Keratinocyte (primary cell): ENCODE measurements at regions not wholly inside any gene's neighbourhood (a gene's known extent, or its start where the extent isn't known, plus 50 kb on each side); places are given as distances from the start of the nearest gene placed in this dataset.

ENCODE experiments used
- CTCF ChIP-seq, 3 experiments: IDR thresholded peaks in 1 of 3; conservative IDR thresholded peaks in 1 of 3; optimal IDR thresholded peaks in 1 of 3; 2 replicates in 2 of 3; 3 replicates in 1 of 3; pipeline versions ENCODE3 to v1.5.1; 2011; ENCODE audit warnings: low read length in 3 of 3, mild to moderate bottlenecking in 3 of 3, moderate library complexity in 2 of 3, control low read depth in 1 of 3, inconsistent platforms in 1 of 3; ENCODE audit not compliant: insufficient read depth in 2 of 3; ENCODE audit errors: extremely low read depth in 1 of 3
- EZH2 ChIP-seq: IDR thresholded peaks from one replicate; pipeline ENCODE4 v1.6.1; 2012; ENCODE audit warnings: inconsistent platforms, mild to moderate bottlenecking, low read length, moderate library complexity

DNA sequence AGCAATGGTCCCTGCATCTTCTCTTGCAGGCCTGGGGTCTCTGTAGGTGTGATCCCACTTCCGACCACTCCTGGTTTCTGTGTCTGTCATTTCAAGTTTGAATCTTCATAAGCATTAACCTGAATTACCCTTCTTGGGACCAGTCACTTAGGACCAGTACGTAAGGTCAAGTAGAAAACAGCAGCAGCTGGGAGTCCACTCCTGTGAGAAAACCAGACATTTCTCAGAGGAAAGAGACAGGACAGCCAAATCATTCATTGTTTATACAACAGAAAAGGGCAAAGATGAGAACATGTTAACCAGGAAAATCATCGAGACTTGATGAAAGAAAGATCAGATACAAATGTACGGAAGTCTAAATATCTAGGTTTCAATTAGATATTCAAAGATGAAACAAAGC is 163.0 kb downstream of the MREG start:
- TF ChIP-seq CTCF (optimal IDR thresholded peaks at IDR 0.05 in 1 of 3, IDR thresholded peaks at IDR 0.05 in 1 of 3, conservative IDR thresholded peaks at IDR 0.05 in 1 of 3; ENCODE audit: extremely low read depth in 1 of 3, insufficient read depth in 2 of 3, low read length in 3 of 3): no peak
- TF ChIP-seq EZH2: no peak
